HCT116 (cell line): ENCODE measurements at regions not wholly inside any gene's neighbourhood (a gene's known extent, or its start where the extent isn't known, plus 50 kb on each side); places are given as distances from the start of the nearest gene placed in this dataset.

Source experiments
- ATAC-seq: fragments of 200-7000 bp; cut with Tn5 transposase; 2 replicates; pipeline ENCODE4 v1.9.1; 2020; ENCODE audit warnings: mild to moderate bottlenecking, moderate library complexity
- BruUV-seq: library from RNA; stranded (reverse); fragments of 400-500 nt; replicated peaks from 2 replicates; lab custom pipeline; 2021; lab: Mats Ljungman, UMichigan
- CTCF ChIA-PET: fragments of 300-600 bp; sonication (Branson Sonifier 250); formaldehyde crosslinking; loops from one replicate; lab custom pipeline; 2021; ENCODE audit warnings: antibody characterized with exemption; lab: Charles Lee
- POLR2A ChIA-PET: fragments of 300-600, 350-600 bp; sonication (Branson Sonifier 250); formaldehyde crosslinking; loops from one replicate; lab custom pipeline; 2021; ENCODE audit warnings: antibody characterized with exemption; lab: Charles Lee
- RAD21 ChIA-PET, 2 experiments: fragments of 300-600 bp; sonication (Branson Sonifier 250); formaldehyde crosslinking; loops; one replicate each; lab custom pipeline; 2023; ENCODE audit warnings: low total read pairs in 2 of 2; ENCODE audit not compliant: uncharacterized antibody in 2 of 2, unreplicated experiment in 2 of 2, low non-redundant PET in 1 of 2; lab: Charles Lee
- DNase-seq: peaks from one replicate; pipeline ENCODE4 v3.0.0-alpha.2; 2010; ENCODE audit warnings: low read depth, low spot score
- H2AFZ ChIP-seq: fragments of 200-600 bp; shearing (Covaris generic), sonication (generic); 2 replicates; pipeline ENCODE4 v1.6.1; 2017; ENCODE audit warnings: low read depth, mixed run types, mixed read lengths, antibody characterized with exemption, low read length; ENCODE audit not compliant: poor library complexity, severe bottlenecking
- H3K27ac ChIP-seq: 2 replicates; pipeline ENCODE4 v1.5.1; 2012; ENCODE audit warnings: low read depth, low read length
- H3K27me3 ChIP-seq: fragments of 200-600 bp; sonication (generic); 2 replicates; pipeline ENCODE4 v1.6.1; 2016; ENCODE audit warnings: mixed run types, low read length, mixed read lengths; ENCODE audit not compliant: insufficient read depth
- H3K36me3 ChIP-seq, 2 experiments: fragments of 200-500 bp in 1 of 2; fragments of 200-600 bp in 1 of 2; sonication (Bioruptor generic) in 1 of 2; sonication (generic) in 1 of 2; 2 replicates each; pipeline versions ENCODE4 v1.5.1 to v1.6.1; 2014 to 2016; ENCODE audit warnings: low read length in 2 of 2, inconsistent platforms in 1 of 2, mixed read lengths in 1 of 2, mixed run types in 1 of 2; ENCODE audit not compliant: insufficient read depth in 2 of 2, control insufficient read depth in 1 of 2
- H3K4me1 ChIP-seq, 2 experiments: fragments of 200-600 bp in 1 of 2; sonication (generic) in 1 of 2; 2 replicates each; pipeline versions ENCODE4 v1.5.1 to v1.6.1; 2012 to 2017; ENCODE audit warnings: low read length in 2 of 2, inconsistent platforms in 1 of 2, mild to moderate bottlenecking in 1 of 2, mixed read lengths in 1 of 2, mixed run types in 1 of 2, moderate library complexity in 1 of 2; ENCODE audit not compliant: insufficient read depth in 2 of 2, control insufficient read depth in 1 of 2
- H3K4me2 ChIP-seq: fragments of 200-600 bp; sonication (generic); 2 replicates; pipeline ENCODE4 v1.6.1; 2017; ENCODE audit warnings: mixed run types, low read length, mixed read lengths
- H3K4me3 ChIP-seq, 2 experiments: fragments of 200-600 bp in 1 of 2; sonication (generic) in 1 of 2; replicated peaks in 1 of 2; 2 replicates each; pipeline ENCODE4 v1.5.1; 2011 to 2016; ENCODE audit warnings: low read length in 2 of 2, control low read depth in 1 of 2, low read depth in 1 of 2, mild to moderate bottlenecking in 1 of 2, mixed read lengths in 1 of 2, mixed run types in 1 of 2
- H3K79me2 ChIP-seq: fragments of 200-600 bp; sonication (generic); 2 replicates; pipeline ENCODE4 v1.6.1; 2017; ENCODE audit warnings: mild to moderate bottlenecking, mixed run types, low read length, moderate library complexity, mixed read lengths; ENCODE audit not compliant: insufficient read depth
- H3K9ac ChIP-seq: fragments of 200-600 bp; sonication (generic); 2 replicates; pipeline ENCODE4 v1.6.1; 2016; ENCODE audit warnings: low read length, mixed read lengths
- H3K9me2 ChIP-seq: fragments of 200-600 bp; sonication (generic), shearing (Covaris generic); 2 replicates; pipeline ENCODE4 v1.6.1; 2017; ENCODE audit warnings: mixed run types, mild to moderate bottlenecking, moderate library complexity; ENCODE audit not compliant: insufficient read depth
- H3K9me3 ChIP-seq, 2 experiments: fragments of 200-500 bp in 1 of 2; fragments of 200-600 bp in 1 of 2; sonication (Bioruptor generic) in 1 of 2; sonication (generic) in 1 of 2; 2 replicates each; pipeline ENCODE4 v1.6.1; 2014 to 2017; ENCODE audit warnings: low read length in 2 of 2, mixed read lengths in 2 of 2, inconsistent platforms in 1 of 2, low read depth in 1 of 2, mild to moderate bottlenecking in 1 of 2, mixed run types in 1 of 2, moderate library complexity in 1 of 2; ENCODE audit not compliant: control insufficient read depth in 1 of 2, insufficient read depth in 1 of 2
- H4K20me1 ChIP-seq: fragments of 200-600 bp; sonication (generic), shearing (Covaris generic); 2 replicates; pipeline ENCODE4 v1.6.1; 2017; ENCODE audit warnings: mixed run types, mild to moderate bottlenecking, moderate library complexity; ENCODE audit not compliant: insufficient read depth
- CBX3 ChIP-seq: IDR thresholded peaks from 2 replicates; pipeline ENCODE4 v1.6.1; 2012; ENCODE audit warnings: low read depth
- CEBPB ChIP-seq: IDR thresholded peaks from 2 replicates; pipeline ENCODE4 v1.6.1; 2012; ENCODE audit warnings: low read depth
- CTCF ChIP-seq, 3 experiments: fragments of 200-600 bp in 1 of 3; sonication (generic) in 1 of 3; IDR thresholded peaks in 2 of 3; conservative IDR thresholded peaks in 1 of 3; 2 replicates each; pipeline ENCODE4 v1.5.1; 2012 to 2017; ENCODE audit warnings: low read depth in 2 of 3, low read length in 2 of 3, antibody characterized with exemption in 1 of 3, borderline replicate concordance in 1 of 3, control low read depth in 1 of 3, mild to moderate bottlenecking in 1 of 3, mixed read lengths in 1 of 3, mixed run types in 1 of 3, moderate library complexity in 1 of 3; ENCODE audit not compliant: insufficient read depth in 1 of 3
- EGR1 ChIP-seq: IDR thresholded peaks from 2 replicates; pipeline ENCODE4 v1.6.1; 2012; ENCODE audit warnings: low read depth
- EZH2phosphoT487 ChIP-seq: fragments of 200-600 bp; IDR thresholded peaks from 2 replicates; pipeline ENCODE4 v1.6.1; 2018; ENCODE audit warnings: antibody characterized with exemption, borderline replicate concordance
- JUND ChIP-seq: IDR thresholded peaks from 2 replicates; pipeline ENCODE4 v1.6.1; 2012
- POLR2AphosphoS5 ChIP-seq: IDR thresholded peaks from 2 replicates; pipeline ENCODE4 v1.6.1; 2011; ENCODE audit warnings: mild to moderate bottlenecking, low read depth, low read length, moderate library complexity
- RAD21 ChIP-seq: IDR thresholded peaks from 2 replicates; pipeline ENCODE4 v1.6.1; 2012; ENCODE audit warnings: low read depth, mild to moderate bottlenecking
- REST ChIP-seq: IDR thresholded peaks from 2 replicates; pipeline ENCODE4 v1.6.1; 2012; ENCODE audit warnings: low read depth
- SIN3A ChIP-seq: IDR thresholded peaks from 2 replicates; pipeline ENCODE4 v1.6.1; 2012; ENCODE audit warnings: low read depth
- SP1 ChIP-seq: IDR thresholded peaks from 2 replicates; pipeline ENCODE4 v1.6.1; 2012; ENCODE audit warnings: low read depth
- YY1 ChIP-seq: IDR thresholded peaks from 2 replicates; pipeline ENCODE4 v1.6.1; 2011; ENCODE audit warnings: low read length, low read depth, moderate library complexity, mild to moderate bottlenecking; ENCODE audit not compliant: insufficient replicate concordance; ENCODE audit errors: extremely low read depth
- intact Hi-C: fragments of 100-400 bp; cut with micrococcal nuclease; formaldehyde crosslinking; loops from 2 replicates; pipeline ENCODE4 v1.10.0; 2022

GRCh38 chr5:158499892-158500418, 599.8 kb downstream of the EBF1 start:
- ChIA-PET RAD21 (no interaction called here), POLR2A (no interaction called here)
- H3K4me1 ChIP-seq = no peaks in the 10 kb centered on the region

GRCh38 chr5:158499075-158499891, 600.4 kb downstream of the EBF1 start:
- Histone ChIP-seq H4K20me1 (no peaks in the 10 kb centered on the region), H3K79me2 (no peaks in the 10 kb centered on the region), H3K9me3 (no peaks in the 10 kb centered on the region), H3K27me3 (no peaks in the 10 kb centered on the region; the same call in 1 of the 2 replicates), H3K9me2 (no peaks in the 10 kb centered on the region), H3K4me3 (no peak overlapping the region), H3K9ac (no peak overlapping the region), H3K4me2 (no peak overlapping the region), H3K27ac (no peak overlapping the region), H2AFZ (no peak overlapping the region), H3K36me3 (no peaks in the 10 kb centered on the region), H3K4me1 (no peaks in the 10 kb centered on the region)
- CTCF ChIA-PET = no interaction called here
- RAD21 ChIA-PET = no interaction called here
- ATAC-seq (no peak), DNase-seq (no peak)
- POLR2A ChIA-PET = no interaction called here
- intact Hi-C loops = no loop called here
- BruUV-seq = no TSS peak
- TF ChIP-seq RAD21 (no peak), YY1 (no peak), POLR2AphosphoS5 (no peak), EZH2phosphoT487 (no peak), EGR1 (no peak), CEBPB (no peak), REST (no peak), SP1 (no peak), JUND (no peak), CTCF (IDR thresholded peaks at IDR 0.05 in 2 of 3, conservative IDR thresholded peaks at IDR 0.05 in 1 of 3; ENCODE audit: borderline replicate concordance in 1 of 3, insufficient read depth in 1 of 3, low read depth in 2 of 3, low read length in 2 of 3) (no peak), SIN3A (no peak)

More at GRCh38 chr5:158499892-158500418, 599.8 kb downstream of the EBF1 start:
- no peak for TF ChIP-seq CBX3
- intact Hi-C loops = no loop called here
- CTCF ChIA-PET = no interaction called here
- no peaks in the 10 kb centered on the region for H3K9me3 ChIP-seq
- no peaks in the 10 kb centered on the region; the same call in 1 of the 2 replicates for H3K27me3 ChIP-seq
- no peak overlapping the region for H3K27ac ChIP-seq
- H3K9ac ChIP-seq = no peak overlapping the region
- H3K79me2 ChIP-seq = no peaks in the 10 kb centered on the region
- no peak overlapping the region for H2AFZ ChIP-seq
- DNase-seq = no peak
- H3K9me2 ChIP-seq = no peaks in the 10 kb centered on the region
- no peaks in the 10 kb centered on the region for H4K20me1 ChIP-seq
- no peak for ATAC-seq
- no peaks in the 10 kb centered on the region for H3K36me3 ChIP-seq
- no peak overlapping the region for H3K4me2 ChIP-seq
- H3K4me3 ChIP-seq = no peak overlapping the region
- BruUV-seq = no TSS peak
